Natural killer cell treated with Interleukin-12 subunit alpha and Interleukin-12 subunit beta and Interleukin-15 and Interleukin-18, amount 100 ng/mL, for 72 hours (primary cell): ENCODE measurements at regions not wholly inside any gene's neighbourhood (a gene's known extent, or its start where the extent isn't known, plus 50 kb on each side); places are given as distances from the start of the nearest gene placed in this dataset.
"Not testable (repeated sequence)": the region's sequence is repeated elsewhere in the genome, so short reads cannot be mapped to it uniquely, and the experiment has no call there.

Experiments
- ATAC-seq, 2 donors: fragments of 150-1000 bp; cut with Tn5 transposase in 1 of 2; sonication (Bioruptor Pico), chemical (Tn5 transposase) in 1 of 2; 2 replicates each; pipeline ENCODE4 v1.10.0; 2021
- DNase-seq: peaks from one replicate; pipeline ENCODE4 v3.0.0; 2022; ENCODE audit warnings: low spot score
- H3K27ac Mint-ChIP-seq, 2 donors: 1 replicate in 1 of 2; 2 replicates in 1 of 2; pipeline ENCODE4 v1.8.0; 2022; ENCODE audit warnings: mixed read lengths in 2 of 2, mild to moderate bottlenecking in 1 of 2, moderate library complexity in 1 of 2
- H3K27me3 Mint-ChIP-seq, 2 donors: 1 replicate in 1 of 2; 2 replicates in 1 of 2; pipeline ENCODE4 v1.8.0; 2022; ENCODE audit warnings: mixed read lengths in 2 of 2
- H3K36me3 Mint-ChIP-seq: one replicate; pipeline ENCODE4 v1.8.0; 2022; ENCODE audit warnings: mixed read lengths
- H3K4me1 Mint-ChIP-seq, 2 donors: 1 replicate in 1 of 2; 2 replicates in 1 of 2; pipeline ENCODE4 v1.8.0; 2022; ENCODE audit warnings: low read depth in 2 of 2, mixed read lengths in 2 of 2, mild to moderate bottlenecking in 1 of 2
- H3K4me3 Mint-ChIP-seq: one replicate; pipeline ENCODE4 v1.8.0; 2022; ENCODE audit warnings: mixed read lengths
- H3K9me3 Mint-ChIP-seq: 2 replicates; pipeline ENCODE4 v1.8.0; 2022; ENCODE audit warnings: mixed read lengths

- H3K36me3 Mint-ChIP-seq = no peaks in the 10 kb centered on the region
- no peak for DNase-seq
- no peaks in the 10 kb centered on the region for H3K9me3 Mint-ChIP-seq
- H3K27me3 Mint-ChIP-seq = peaks cover 0 to 12% of the 10 kb centered on the region in 2 donors
- ATAC-seq = no peak
- H3K27ac Mint-ChIP-seq = no peak overlapping the region
- H3K4me3 Mint-ChIP-seq = no peak overlapping the region
- peaks cover 6 to 7% of the 10 kb centered on the region in 2 donors for H3K4me1 Mint-ChIP-seq
Measured at GRCh38 chr1:30009720-30010119, 713.7 kb downstream of the MATN1 start.

- Mint-ChIP-seq H3K4me3 (no peak overlapping the region), H3K4me1 (peaks cover 6 to 7% of the 10 kb centered on the region in 2 donors), H3K9me3 (no peaks in the 10 kb centered on the region), H3K27ac (no peak overlapping the region), H3K36me3 (no peaks in the 10 kb centered on the region), H3K27me3 (peaks cover 0 to 12% of the 10 kb centered on the region in 2 donors)
- DNase-seq (no peak), ATAC-seq (no peak)
Measured at GRCh38 chr1:30008998-30009657, 714.3 kb downstream of the MATN1 start.

- peaks cover 6 to 7% of the 10 kb centered on the region in 2 donors for H3K4me1 Mint-ChIP-seq
- no peaks in the 10 kb centered on the region for H3K36me3 Mint-ChIP-seq
- no peak for DNase-seq
- no peaks in the 10 kb centered on the region for H3K9me3 Mint-ChIP-seq
- H3K4me3 Mint-ChIP-seq = no peak overlapping the region
- peaks cover 0 to 12% of the 10 kb centered on the region in 2 donors for H3K27me3 Mint-ChIP-seq
- ATAC-seq = peak in 1 of 2 donors; percentile 17
- no peak overlapping the region for H3K27ac Mint-ChIP-seq
Measured at GRCh38 chr1:30008372-30008997, 714.9 kb downstream of the MATN1 start.

GRCh38 chr1:30005972-30006619 lies 717.3 kb downstream of the MATN1 start:
- ATAC-seq (no peak), DNase-seq (no peak)
- no peak overlapping the region for H3K4me3 Mint-ChIP-seq
- H3K36me3 Mint-ChIP-seq = no peaks in the 10 kb centered on the region
- peaks cover 0 to 12% of the 10 kb centered on the region in 2 donors for H3K27me3 Mint-ChIP-seq
- H3K9me3 Mint-ChIP-seq = no peaks in the 10 kb centered on the region
- H3K4me1 Mint-ChIP-seq = no peaks in the 10 kb centered on the region
- H3K27ac Mint-ChIP-seq = no peak overlapping the region

DNA sequence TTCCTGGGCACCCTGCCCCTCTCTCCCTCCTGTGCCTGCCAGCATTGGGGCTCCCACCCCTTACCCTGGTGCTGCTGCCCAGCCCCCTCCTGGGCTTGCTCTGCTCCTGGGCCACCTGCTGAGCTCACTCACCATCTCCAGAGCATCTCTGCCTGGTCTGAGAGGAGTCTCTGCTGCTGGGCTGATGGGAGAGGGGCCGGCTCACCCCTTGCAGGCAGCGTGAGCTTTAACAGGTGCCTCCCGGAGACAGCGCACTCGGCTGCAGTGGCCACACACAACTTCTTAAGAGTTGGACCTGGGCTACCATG lies 721.7 kb downstream of the MATN1 start:
- Mint-ChIP-seq H3K4me1 (no peaks in the 10 kb centered on the region), H3K9me3 (no peaks in the 10 kb centered on the region), H3K4me3 (no peak overlapping the region), H3K27ac (no peak overlapping the region), H3K27me3 (peaks cover 0 to 5% of the 10 kb centered on the region in 2 donors), H3K36me3 (no peaks in the 10 kb centered on the region)
- DNase-seq (no peak), ATAC-seq (peak in 1 of 2 donors; percentile 30)

DNA sequence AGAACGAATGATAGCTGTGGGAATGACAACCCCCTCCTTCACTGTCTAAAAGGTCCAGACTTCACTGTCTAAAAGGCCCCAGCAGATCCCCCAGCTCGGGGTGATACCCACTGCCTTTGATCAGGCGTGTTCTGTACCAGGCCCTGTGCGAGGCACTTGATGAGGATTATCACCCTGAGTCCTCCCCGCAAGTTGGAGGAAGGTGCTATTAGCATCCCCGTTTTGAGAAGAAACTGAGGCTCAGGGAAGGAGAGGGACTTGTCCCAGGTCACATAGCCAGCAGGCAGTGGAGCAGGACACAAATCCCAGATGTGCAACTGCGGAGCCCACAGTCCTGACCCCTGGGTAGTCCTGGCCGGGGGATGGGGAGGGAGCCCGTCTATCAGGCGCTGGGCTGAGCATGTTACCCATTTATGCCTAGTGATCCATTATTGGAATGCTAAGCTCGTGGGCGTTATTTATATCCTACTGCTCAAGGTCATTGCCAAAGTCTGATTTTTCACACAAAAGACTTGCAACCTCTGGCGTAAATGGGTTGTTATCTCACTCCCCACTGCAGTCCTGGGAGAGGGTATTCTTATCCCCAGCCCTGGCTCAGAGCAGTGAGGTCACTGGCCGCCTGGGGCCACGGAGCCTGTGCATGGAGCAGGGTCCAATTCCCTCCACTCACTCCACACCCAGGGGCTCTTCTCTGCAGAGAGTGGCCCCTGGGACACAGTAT lies 722.2 kb downstream of the MATN1 start:
- Mint-ChIP-seq H3K9me3 (no peaks in the 10 kb centered on the region), H3K27ac (no peak overlapping the region), H3K4me3 (no peak overlapping the region), H3K27me3 (peaks cover 3 to 5% of the 10 kb centered on the region in 2 donors), H3K36me3 (no peaks in the 10 kb centered on the region), H3K4me1 (no peaks in the 10 kb centered on the region)
- DNase-seq (no peak), ATAC-seq (peak in 1 of 2 donors; percentile 17)

GRCh38 chr1:30000266-30000665 lies 723.1 kb downstream of the MATN1 start:
- Mint-ChIP-seq H3K27me3 (peaks cover 5 to 10% of the 10 kb centered on the region in 2 donors), H3K4me3 (no peak overlapping the region), H3K36me3 (no peaks in the 10 kb centered on the region), H3K27ac (no peak overlapping the region), H3K4me1 (no peaks in the 10 kb centered on the region), H3K9me3 (no peaks in the 10 kb centered on the region)
- ATAC-seq (peak in 1 of 2 donors; percentile 29), DNase-seq (no peak)

- peaks cover 5% of the 10 kb centered on the region for H3K36me3 Mint-ChIP-seq
- DNase-seq = no peak
- H3K27ac Mint-ChIP-seq = no peak overlapping the region
- H3K27me3 Mint-ChIP-seq = peaks cover 9 to 10% of the 10 kb centered on the region in 2 donors
- H3K9me3 Mint-ChIP-seq = peaks cover 3% of the 10 kb centered on the region
- H3K4me1 Mint-ChIP-seq = no peaks in the 10 kb centered on the region
- no peak for ATAC-seq
- no peak overlapping the region for H3K4me3 Mint-ChIP-seq
Measured at GRCh38 chr1:29999595-29999994, 723.8 kb downstream of the MATN1 start.

DNA sequence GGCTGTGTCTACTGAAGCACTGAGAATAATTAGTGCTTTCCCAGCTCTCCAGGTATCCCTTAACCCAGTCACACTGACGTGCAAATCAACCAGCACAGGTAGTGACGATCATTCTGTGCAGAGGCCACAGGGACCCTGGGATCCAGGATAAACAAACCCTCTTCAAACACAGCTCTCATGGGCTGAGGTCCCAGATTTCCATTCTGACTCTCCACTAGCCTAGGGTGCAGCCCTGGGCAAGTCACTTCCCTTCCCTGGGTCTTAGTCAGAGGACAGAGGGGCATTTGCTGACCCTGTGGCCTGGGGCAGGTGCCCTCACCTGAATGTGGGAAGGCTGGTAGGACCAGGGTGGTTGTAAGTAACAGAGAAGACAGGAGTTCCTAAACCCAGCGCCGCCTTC lies 724.7 kb downstream of the MATN1 start:
- DNase-seq (no peak), ATAC-seq (no peak)
- Mint-ChIP-seq H3K4me1 (no peaks in the 10 kb centered on the region), H3K4me3 (no peak overlapping the region), H3K9me3 (peaks cover 3% of the 10 kb centered on the region), H3K27me3 (peaks cover 9 to 10% of the 10 kb centered on the region in 2 donors), H3K27ac (no peak overlapping the region), H3K36me3 (peaks cover 5% of the 10 kb centered on the region)

DNA sequence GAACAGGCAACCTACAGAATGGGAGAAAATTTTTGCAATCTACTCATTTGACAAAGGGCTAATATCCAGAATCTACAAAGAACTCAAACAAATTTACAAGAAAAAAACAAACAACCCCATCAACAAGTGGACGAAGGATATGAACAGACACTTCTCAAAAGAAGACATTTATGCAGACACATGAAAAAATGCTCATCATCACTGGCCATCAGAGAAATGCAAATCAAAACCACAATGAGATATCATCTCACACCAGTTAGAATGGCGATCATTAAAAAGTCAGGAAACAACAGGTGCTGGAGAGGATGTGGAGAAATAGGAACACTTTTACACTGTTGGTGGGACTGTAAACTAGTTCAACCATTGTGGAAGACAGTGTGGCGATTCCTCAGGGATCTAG lies 725.6 kb downstream of the MATN1 start:
- not testable (repeated sequence) for H3K27ac Mint-ChIP-seq, H3K9me3 Mint-ChIP-seq, DNase-seq, H3K4me1 Mint-ChIP-seq, ATAC-seq, H3K4me3 Mint-ChIP-seq
- Mint-ChIP-seq H3K36me3 (peaks cover 12% of the 10 kb centered on the region), H3K27me3 (peaks cover 11 to 17% of the 10 kb centered on the region in 2 donors)

GRCh38 chr1:29993950-29994349 lies 729.4 kb downstream of the MATN1 start:
- H3K36me3 Mint-ChIP-seq = peaks cover 16% of the 10 kb centered on the region
- no peak for ATAC-seq
- DNase-seq = no peak
- no peaks in the 10 kb centered on the region for H3K4me1 Mint-ChIP-seq
- H3K27me3 Mint-ChIP-seq = peaks cover 10 to 32% of the 10 kb centered on the region in 2 donors
- H3K27ac Mint-ChIP-seq = no peak overlapping the region
- H3K9me3 Mint-ChIP-seq = peaks cover 9% of the 10 kb centered on the region
- no peak overlapping the region for H3K4me3 Mint-ChIP-seq

- H3K27ac Mint-ChIP-seq = no peak overlapping the region
- no peak for DNase-seq
Measured at GRCh38 chr1:29991815-29992214, 731.6 kb downstream of the MATN1 start.

GRCh38 chr1:29991025-29991424 lies 732.4 kb downstream of the MATN1 start:
- Mint-ChIP-seq H3K9me3 (peaks cover 9% of the 10 kb centered on the region), H3K27ac (no peak overlapping the region), H3K36me3 (peaks cover 16% of the 10 kb centered on the region), H3K27me3 (peaks cover 9 to 41% of the 10 kb centered on the region in 2 donors), H3K4me1 (no peaks in the 10 kb centered on the region), H3K4me3 (no peak overlapping the region)
- no peak for ATAC-seq
- no peak for DNase-seq

More at GRCh38 chr1:29991815-29992214, 731.6 kb downstream of the MATN1 start:
- ATAC-seq = no peak
- Mint-ChIP-seq H3K27me3 (peaks cover 10 to 37% of the 10 kb centered on the region in 2 donors), H3K4me3 (no peak overlapping the region), H3K36me3 (peaks cover 16% of the 10 kb centered on the region), H3K4me1 (no peaks in the 10 kb centered on the region), H3K9me3 (peaks cover 9% of the 10 kb centered on the region)

DNA sequence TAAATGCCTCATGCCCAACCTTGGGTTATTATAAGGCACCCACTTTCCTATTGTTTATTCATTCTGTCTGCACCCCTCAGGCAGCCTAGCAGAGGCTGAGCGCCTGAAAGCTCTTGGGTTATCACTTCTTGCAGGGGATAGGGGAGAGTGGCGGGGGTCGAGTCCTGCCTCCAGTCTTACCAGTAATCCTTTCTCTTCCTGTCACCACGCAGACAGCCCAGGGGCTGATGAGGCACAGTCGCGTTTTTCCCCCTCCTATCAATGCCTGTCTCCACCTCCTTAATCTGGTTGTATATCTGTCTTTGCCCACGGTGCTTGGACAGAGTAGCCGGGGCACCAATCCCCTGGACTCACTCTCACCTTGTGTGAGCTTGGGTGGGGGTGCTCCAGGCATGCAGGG lies 733.1 kb downstream of the MATN1 start:
- Mint-ChIP-seq H3K4me1 (no peaks in the 10 kb centered on the region), H3K9me3 (peaks cover 9% of the 10 kb centered on the region), H3K27ac (no peak overlapping the region), H3K4me3 (no peak overlapping the region), H3K36me3 (peaks cover 16% of the 10 kb centered on the region), H3K27me3 (peaks cover 8 to 38% of the 10 kb centered on the region in 2 donors)
- DNase-seq (no peak), ATAC-seq (peak in 1 of 2 donors; percentile 17)
